SK-N-SH (cell line): ENCODE measurements at regions not wholly inside any gene's neighbourhood (a gene's known extent, or its start where the extent isn't known, plus 50 kb on each side); places are given as distances from the start of the nearest gene placed in this dataset.

Experiments
- CTCF ChIA-PET: fragments of 300-600, 350-600 bp; formaldehyde crosslinking; extraction: SDS; loops from one replicate; lab custom pipeline; 2021; lab: Yijun Ruan, JAX
- POLR2A ChIA-PET: fragments of 350-600 bp; sonication (Branson Sonifier 250); formaldehyde crosslinking; extraction: SDS; loops from one replicate; lab custom pipeline; 2020; ENCODE audit warnings: antibody characterized with exemption, inconsistent platforms; lab: Yijun Ruan, JAX
- DNase-seq: peaks from one replicate; pipeline ENCODE4 v3.0.0; 2012
- H2AFZ ChIP-seq: fragments of 200-600 bp; sonication (generic); 2 replicates; pipeline ENCODE4 v1.8.1; 2016; ENCODE audit warnings: antibody characterized with exemption, mild to moderate bottlenecking, low read depth
- H3F3A ChIP-seq: fragments of 200-600 bp; sonication (generic); replicated peaks from 2 replicates; pipeline ENCODE3; 2016; ENCODE audit warnings: antibody characterized with exemption, mild to moderate bottlenecking; ENCODE audit not compliant: insufficient read depth
- H3K27ac ChIP-seq, 2 experiments: fragments of 200-500 bp in 1 of 2; fragments of 200-600 bp in 1 of 2; sonication (Bioruptor generic) in 1 of 2; sonication (generic), shearing (Covaris generic) in 1 of 2; 2 replicates each; pipeline versions ENCODE4 v1.5.1 to v1.6.1; 2014 to 2016; ENCODE audit warnings: low read depth in 2 of 2, inconsistent platforms in 1 of 2, low read length in 1 of 2, mild to moderate bottlenecking in 1 of 2, mixed read lengths in 1 of 2
- H3K27me3 ChIP-seq: fragments of 200-600 bp; sonication (generic), shearing (Covaris generic); 2 replicates; pipeline ENCODE4 v1.6.1; 2016; ENCODE audit warnings: mixed run types; ENCODE audit not compliant: insufficient read depth
- H3K36me3 ChIP-seq, 2 experiments: fragments of 200-500 bp in 1 of 2; fragments of 200-600 bp in 1 of 2; sonication (Bioruptor generic) in 1 of 2; sonication (generic) in 1 of 2; replicated peaks in 1 of 2; 2 replicates each; pipeline versions ENCODE3 to v1.5.1; 2014 to 2016; ENCODE audit warnings: low read length in 1 of 2, mild to moderate bottlenecking in 1 of 2; ENCODE audit not compliant: insufficient read depth in 2 of 2, control insufficient read depth in 1 of 2
- H3K4me1 ChIP-seq, 2 experiments: fragments of 200-500 bp in 1 of 2; fragments of 200-600 bp in 1 of 2; sonication (Bioruptor generic) in 1 of 2; sonication (generic), shearing (Covaris generic) in 1 of 2; 2 replicates each; pipeline versions ENCODE4 v1.5.1 to v1.6.1; 2014 to 2016; ENCODE audit warnings: low read depth in 1 of 2, low read length in 1 of 2, mixed run types in 1 of 2; ENCODE audit not compliant: insufficient read depth in 2 of 2, control insufficient read depth in 1 of 2
- H3K4me2 ChIP-seq: fragments of 200-600 bp; sonication (generic), shearing (Covaris generic); 2 replicates; pipeline ENCODE4 v1.6.1; 2017; ENCODE audit warnings: mixed run types
- H3K4me3 ChIP-seq, 2 experiments: fragments of 200-500 bp in 1 of 2; fragments of 200-600 bp in 1 of 2; sonication (Bioruptor generic) in 1 of 2; sonication (generic), shearing (Covaris generic) in 1 of 2; 2 replicates each; pipeline versions ENCODE4 v1.5.1 to v1.8.1; 2014 to 2016; ENCODE audit warnings: low read depth in 2 of 2, inconsistent platforms in 1 of 2, low read length in 1 of 2, mild to moderate bottlenecking in 1 of 2, mixed read lengths in 1 of 2, moderate library complexity in 1 of 2
- H3K79me2 ChIP-seq: fragments of 200-600 bp; sonication (generic); 2 replicates; pipeline ENCODE4 v1.8.1; 2017; ENCODE audit warnings: mild to moderate bottlenecking; ENCODE audit not compliant: insufficient read depth
- H3K9ac ChIP-seq: fragments of 200-600 bp; sonication (generic); 2 replicates; pipeline ENCODE4 v1.6.1; 2017; ENCODE audit warnings: mixed run types
- H3K9me2 ChIP-seq: fragments of 200-600 bp; sonication (generic); 2 replicates; pipeline ENCODE4 v1.6.1; 2017; ENCODE audit warnings: mixed run types
- H3K9me3 ChIP-seq: fragments of 200-600 bp; sonication (generic); 2 replicates; pipeline ENCODE4 v1.6.1; 2017; ENCODE audit warnings: mixed run types, mild to moderate bottlenecking, moderate library complexity
- H4K20me1 ChIP-seq: fragments of 200-600 bp; sonication (generic); 2 replicates; pipeline ENCODE4 v1.6.1; 2017; ENCODE audit warnings: mild to moderate bottlenecking, mixed run types; ENCODE audit not compliant: insufficient read depth
- CHD2 ChIP-seq: fragments of 150-350 bp; IDR thresholded peaks from 2 replicates; pipeline ENCODE4 v1.6.1; 2018; ENCODE audit warnings: low read length; ENCODE audit not compliant: partially characterized antibody
- ELF1 ChIP-seq: IDR thresholded peaks from 2 replicates; pipeline ENCODE4 v1.4.0; 2012
- EP300 ChIP-seq, 2 experiments: IDR thresholded peaks; 2 replicates each; pipeline versions ENCODE4 v1.4.0 to v1.6.1; 2012; ENCODE audit warnings: borderline replicate concordance in 1 of 2, low read depth in 1 of 2, low read length in 1 of 2
- FOSL2 ChIP-seq: IDR thresholded peaks from 2 replicates; pipeline ENCODE4 v1.4.0; 2012; ENCODE audit warnings: low read depth, mild to moderate bottlenecking, moderate library complexity, borderline replicate concordance
- FOXM1 ChIP-seq: IDR thresholded peaks from 2 replicates; pipeline ENCODE4 v1.4.0; 2012; ENCODE audit warnings: low read depth, mild to moderate bottlenecking
- IRF3 ChIP-seq: fragments of 150-350 bp; IDR thresholded peaks from 2 replicates; pipeline ENCODE4 v1.6.1; 2016; ENCODE audit warnings: mild to moderate bottlenecking, low read depth, low read length
- JUND ChIP-seq: IDR thresholded peaks from 2 replicates; pipeline ENCODE4 v1.4.0; 2012
- MEF2A ChIP-seq: IDR thresholded peaks from 2 replicates; pipeline ENCODE4 v1.4.0; 2012; ENCODE audit warnings: low read depth, borderline replicate concordance
- REST ChIP-seq: IDR thresholded peaks from 2 replicates; pipeline ENCODE4 v1.6.1; 2012; ENCODE audit warnings: mild to moderate bottlenecking, low read depth, low read length, moderate library complexity
- USF1 ChIP-seq: IDR thresholded peaks from 2 replicates; pipeline ENCODE4 v1.4.0; 2012; ENCODE audit warnings: low read depth, borderline replicate concordance
- USF2 ChIP-seq: fragments of 150-350 bp; IDR thresholded peaks from 2 replicates; pipeline ENCODE4 v1.6.1; 2017; ENCODE audit warnings: antibody characterized with exemption, low read length, low read depth, borderline replicate concordance
- WGBS: methylation state at CpG from one replicate; pipeline ENCODE4 v1.1.6; 2017; ENCODE audit warnings: low lambda C conversion rate; 5-methylcytosine and 5-hydroxymethylcytosine counted together

- no peak for DNase-seq
- no peak overlapping the region for H3K4me3 ChIP-seq
- 66% methylated on average over 5 of the region's 5 CpGs for WGBS
- no peak overlapping the region for H3K27ac ChIP-seq
- ChIA-PET CTCF (no interaction called here), POLR2A (no interaction called here)
- peaks cover 0 to 6% of the 10 kb centered on the region in 2 experiments; a peak in 1 of 4 replicates for H3K4me1 ChIP-seq
- no peaks in the 10 kb centered on the region for H3K79me2 ChIP-seq
- H4K20me1 ChIP-seq = no peaks in the 10 kb centered on the region
- H2AFZ ChIP-seq = no peak overlapping the region
- H3K4me2 ChIP-seq = no peak overlapping the region
- TF ChIP-seq ELF1 (no peak), MEF2A (no peak)
- peaks cover 5% of the 10 kb centered on the region for H3F3A ChIP-seq
- H3K9me3 ChIP-seq = no peaks in the 10 kb centered on the region
- H3K9me2 ChIP-seq = no peaks in the 10 kb centered on the region
- H3K36me3 ChIP-seq = no peaks in the 10 kb centered on the region
- no peaks in the 10 kb centered on the region for H3K27me3 ChIP-seq
- no peak overlapping the region for H3K9ac ChIP-seq
Measured at GRCh38 chr1:229093609-229094336, 177.1 kb upstream of the RAB4A start.

GRCh38 chr1:229094476-229095311 lies 176.2 kb upstream of the RAB4A start:
- Histone ChIP-seq H3K4me1 (peaks cover 0 to 6% of the 10 kb centered on the region in 2 experiments; a peak in 1 of 4 replicates), H3K9ac (no peak overlapping the region), H2AFZ (no peak overlapping the region), H3K9me3 (no peaks in the 10 kb centered on the region), H3K4me2 (no peak overlapping the region; the same call in 1 of the 2 replicates), H3K79me2 (no peaks in the 10 kb centered on the region), H3K9me2 (no peaks in the 10 kb centered on the region), H3K27ac (peak overlapping the region in 1 of 2 experiments; percentile 7; a peak in 1 of 4 replicates), H3K36me3 (no peaks in the 10 kb centered on the region), H3F3A (peaks cover 5% of the 10 kb centered on the region), H3K4me3 (no peak overlapping the region), H3K27me3 (no peaks in the 10 kb centered on the region), H4K20me1 (no peaks in the 10 kb centered on the region)
- 50% methylated on average over 9 of the region's 13 CpGs for WGBS
- CTCF ChIA-PET = no interaction called here
- TF ChIP-seq CHD2 (no peak), FOSL2 (0 out of 2 replicates have a peak, but pooled peaks have one; percentile 11), EP300 (IDR thresholded peaks at IDR 0.05; ENCODE audit: borderline replicate concordance in 1 of 2, low read depth in 1 of 2, low read length in 1 of 2) (no peak)
- POLR2A ChIA-PET = no interaction called here
- no peak for DNase-seq

GRCh38 chr1:229095325-229095724 lies 175.6 kb upstream of the RAB4A start:
- Histone ChIP-seq H3K4me1 (peaks cover 0 to 6% of the 10 kb centered on the region in 2 experiments; a peak in 1 of 4 replicates), H3K27ac (peak overlapping the region in 1 of 2 experiments; percentile 7; a peak in 1 of 4 replicates), H3K9ac (no peak overlapping the region), H3K4me3 (no peak overlapping the region), H3K9me2 (no peaks in the 10 kb centered on the region), H4K20me1 (no peaks in the 10 kb centered on the region), H3F3A (peaks cover 5% of the 10 kb centered on the region), H3K9me3 (no peaks in the 10 kb centered on the region), H3K36me3 (no peaks in the 10 kb centered on the region), H3K4me2 (no peak overlapping the region; the same call in 1 of the 2 replicates), H2AFZ (no peak overlapping the region), H3K79me2 (no peaks in the 10 kb centered on the region), H3K27me3 (no peaks in the 10 kb centered on the region)
- ChIA-PET POLR2A (no interaction called here), CTCF (interaction anchor here (1.1 kb wide), 1 partner anchor 18 kb away, joined by 3 read pairs; no protein-coding TSS in a partner anchor)
- DNase-seq = no peak
- no peak for TF ChIP-seq IRF3
- TF ChIP-seq USF1 = no peak
- TF ChIP-seq REST = no peak
- TF ChIP-seq FOXM1 = no peak
- TF ChIP-seq JUND = no peak
- no peak for TF ChIP-seq USF2
- TF ChIP-seq EP300 (IDR thresholded peaks at IDR 0.05; ENCODE audit: borderline replicate concordance in 1 of 2, low read depth in 1 of 2, low read length in 1 of 2) = no peak
